HG03025 (cell line): ENCODE measurements at regions not wholly inside any gene's neighbourhood (a gene's known extent, or its start where the extent isn't known, plus 50 kb on each side); places are given as distances from the start of the nearest gene placed in this dataset.
"Not testable (repeated sequence)": the region's sequence is repeated elsewhere in the genome, so short reads cannot be mapped to it uniquely, and the experiment has no call there.

Source experiments
- ATAC-seq: cut with Tn5 transposase; IDR thresholded peaks from one replicate; pipeline ENCODE4 v1.9.1; 2021; ENCODE audit warnings: mild to moderate bottlenecking, moderate library complexity; ENCODE audit not compliant: unreplicated experiment, low FRiP score

- no peak for ATAC-seq
Observed at GRCh38 chr3:174532776-174533175, 326.4 kb upstream of the NAALADL2 start.

GRCh38 chr3:174533286-174533685 is 325.8 kb upstream of the NAALADL2 start:
- ATAC-seq = no peak

DNA sequence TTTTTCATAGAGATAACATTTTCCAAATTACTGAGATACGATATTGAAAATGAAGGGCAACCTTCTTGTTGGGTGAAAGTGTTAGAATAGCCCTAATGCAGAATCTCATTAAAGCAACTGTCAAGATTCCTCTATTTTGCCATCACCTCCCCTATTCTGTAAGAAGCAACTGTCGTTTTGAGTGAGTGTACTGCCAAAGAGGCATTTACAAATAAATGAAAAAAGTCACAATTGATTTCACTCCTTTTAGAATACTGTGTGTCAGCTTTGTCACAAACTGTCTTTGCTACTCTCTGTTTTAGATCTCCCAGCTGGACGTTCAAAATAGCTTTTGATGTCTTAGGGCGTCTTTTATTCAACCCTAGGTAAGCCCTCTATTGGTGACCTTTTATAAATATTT is 322.8 kb upstream of the NAALADL2 start:
- no peak for ATAC-seq

DNA sequence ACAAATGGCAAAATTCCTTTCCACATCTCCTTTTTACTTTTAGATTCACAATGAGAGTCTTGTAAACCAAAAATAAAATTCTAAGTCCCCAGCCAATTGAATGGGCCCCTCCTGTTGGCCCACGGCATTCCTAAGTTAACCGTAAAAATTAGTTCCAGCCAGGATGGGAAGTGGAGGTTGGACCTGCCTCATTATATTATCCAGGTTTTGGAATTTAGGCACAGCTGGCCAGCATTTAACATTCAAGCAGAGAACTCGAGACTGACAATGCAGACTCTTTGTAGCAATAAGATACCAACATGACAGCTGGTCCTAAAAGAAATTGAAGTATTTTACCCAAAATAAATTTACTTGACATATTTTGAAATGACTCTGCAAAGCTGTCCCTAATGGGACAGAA is 321.0 kb upstream of the NAALADL2 start:
- ATAC-seq = no peak

GRCh38 chr3:174540116-174540908 is 318.8 kb upstream of the NAALADL2 start:
- no peak for ATAC-seq

DNA sequence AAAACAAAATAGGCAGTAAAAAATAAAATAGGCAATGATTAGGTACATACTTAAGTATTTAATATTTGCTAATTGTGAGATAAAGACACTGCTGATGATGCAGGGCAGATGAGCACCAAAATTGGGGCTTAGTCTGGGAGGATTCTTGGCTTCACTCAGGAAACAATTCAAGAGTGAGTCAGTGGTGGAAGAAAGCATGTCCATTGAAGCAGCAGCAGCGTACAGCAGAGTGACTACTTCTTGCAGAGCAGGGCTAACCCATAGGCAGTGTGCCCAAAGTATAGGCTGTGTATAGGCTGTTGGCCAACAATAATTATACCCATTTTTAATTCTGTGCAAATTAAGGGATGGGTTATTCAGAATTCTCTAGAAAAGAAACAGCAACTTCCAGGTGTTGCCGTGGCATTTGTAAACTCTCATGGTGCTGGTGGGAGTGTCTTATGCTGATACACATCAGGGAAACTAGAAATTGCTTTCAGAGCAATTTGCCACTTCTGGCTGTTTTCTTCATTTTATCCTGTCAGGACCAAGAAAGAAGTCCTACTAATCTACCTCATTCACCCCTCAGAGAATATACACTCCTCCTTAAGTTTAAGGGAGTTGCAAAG is 317.3 kb upstream of the NAALADL2 start:
- no peak for ATAC-seq

- no peak for ATAC-seq
Observed at GRCh38 chr3:174547801-174548435, 311.2 kb upstream of the NAALADL2 start.

- ATAC-seq = no peak
Observed at GRCh38 chr3:174548841-174549623, 310.1 kb upstream of the NAALADL2 start.

DNA sequence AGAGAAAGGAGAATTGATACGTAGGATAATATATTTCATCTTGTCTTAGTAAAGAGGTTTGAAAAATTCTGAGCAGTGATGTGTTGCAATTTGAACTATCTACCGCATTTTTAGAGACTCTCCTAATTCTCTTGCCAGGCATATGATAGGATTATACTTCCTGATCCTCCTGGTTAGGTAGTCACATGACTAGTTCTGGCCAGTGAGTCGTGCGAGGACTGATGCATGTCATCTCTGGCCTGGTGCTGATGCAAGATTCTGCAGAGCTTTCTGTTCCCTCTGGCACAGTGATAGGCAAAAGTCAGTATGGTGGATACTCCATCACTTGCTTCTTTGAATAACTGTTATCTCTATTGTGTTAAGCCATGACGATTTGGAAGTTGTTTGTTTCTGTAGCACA is 277.6 kb upstream of the NAALADL2 start:
- no peak for ATAC-seq

- ATAC-seq = no peak
Observed at GRCh38 chr3:174583396-174583795, 275.7 kb upstream of the NAALADL2 start.

- ATAC-seq = not testable (repeated sequence)
Observed at GRCh38 chr3:174587137-174587536, 272.0 kb upstream of the NAALADL2 start.

- ATAC-seq = no peak
Observed at GRCh38 chr3:174596447-174596982, 262.6 kb upstream of the NAALADL2 start.

DNA sequence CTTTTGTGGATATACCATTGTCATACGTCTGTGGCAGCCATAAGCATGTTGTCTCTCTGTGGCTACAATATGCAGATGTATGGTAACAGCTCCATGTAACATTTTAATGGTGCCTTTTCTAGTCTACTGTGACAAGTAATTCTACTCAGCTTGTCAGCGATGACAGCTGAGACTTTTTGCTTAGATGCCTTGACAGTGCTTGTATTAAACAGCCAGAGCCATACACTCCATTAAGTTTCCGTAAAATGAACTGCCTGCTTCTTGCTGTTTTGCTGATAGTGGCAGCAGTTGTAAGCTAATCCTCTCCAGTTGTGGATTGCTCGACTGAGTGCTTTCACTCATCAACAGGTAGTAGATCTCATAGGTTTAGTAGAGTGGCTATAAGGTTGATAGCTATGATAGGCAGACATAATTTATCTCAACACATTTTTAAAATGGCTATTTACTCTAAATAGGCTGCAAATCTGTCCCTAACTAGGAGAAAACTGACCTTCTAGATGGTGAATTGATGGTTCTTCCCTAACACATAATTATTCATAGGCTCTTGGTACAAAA is 260.2 kb upstream of the NAALADL2 start:
- ATAC-seq = no peak

- no peak for ATAC-seq
Observed at GRCh38 chr3:174613173-174613572, 246.0 kb upstream of the NAALADL2 start.

GRCh38 chr3:174614036-174614435 is 245.1 kb upstream of the NAALADL2 start:
- ATAC-seq = no peak

GRCh38 chr3:174618368-174619080 is 240.6 kb upstream of the NAALADL2 start:
- ATAC-seq = no peak

GRCh38 chr3:174619239-174619638 is 239.9 kb upstream of the NAALADL2 start:
- no peak for ATAC-seq

- ATAC-seq = no peak
Observed at GRCh38 chr3:174620138-174620537, 239.0 kb upstream of the NAALADL2 start.

DNA sequence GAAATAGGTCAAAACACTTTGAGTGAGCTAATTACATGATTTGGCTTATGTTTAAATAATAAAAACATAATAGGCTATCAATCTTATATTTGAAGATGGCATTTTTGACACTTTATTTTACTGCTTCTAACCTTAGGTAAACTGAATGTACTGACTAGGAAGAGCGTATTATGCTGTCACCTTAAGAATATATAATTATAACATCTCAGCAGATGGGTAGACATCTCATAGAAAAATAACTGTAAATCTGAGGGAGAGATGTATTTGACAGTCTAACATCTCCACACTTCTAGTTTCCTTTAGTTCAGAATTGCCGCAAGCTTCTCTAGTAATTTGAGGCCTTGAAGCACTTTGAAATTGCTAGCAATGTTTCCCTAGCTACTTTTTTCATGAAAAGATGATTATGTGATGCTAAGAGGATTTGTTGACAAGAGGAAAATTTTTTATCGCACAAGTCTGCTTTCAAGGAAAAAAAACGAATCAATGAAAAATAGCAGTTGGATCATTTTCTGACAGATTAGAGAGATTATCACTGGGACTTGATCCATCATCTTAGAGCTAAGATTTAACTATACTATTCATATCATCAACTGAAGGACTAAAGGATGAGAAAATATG is 238.2 kb upstream of the NAALADL2 start:
- no peak for ATAC-seq
